ENCODE measurements at regions not wholly inside any gene's neighbourhood (a gene's known extent, or its start where the extent isn't known, plus 50 kb on each side); places are given as distances from the start of the nearest gene placed in this dataset.

DNA sequence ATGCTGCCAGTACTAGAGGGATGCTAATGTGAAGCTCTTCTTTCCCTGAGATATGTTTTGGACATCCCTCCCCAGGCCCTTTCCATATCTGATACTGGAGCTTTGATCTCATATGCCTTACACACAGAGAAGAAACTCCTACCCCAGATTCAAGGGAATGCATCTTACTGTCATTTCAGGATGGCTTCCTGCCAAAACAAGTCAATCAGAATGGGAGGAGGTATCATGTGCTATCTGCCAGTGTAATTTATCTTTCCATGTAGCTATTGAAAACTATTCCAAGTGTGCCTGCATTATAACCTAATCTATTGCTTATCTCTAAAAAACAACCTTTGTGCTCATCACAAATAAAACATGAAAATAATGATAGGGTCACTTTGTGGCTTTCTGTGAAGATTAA lies 269.9 kb upstream of the SETBP1 start:
- TF ChIP-seq, protein P1, sequence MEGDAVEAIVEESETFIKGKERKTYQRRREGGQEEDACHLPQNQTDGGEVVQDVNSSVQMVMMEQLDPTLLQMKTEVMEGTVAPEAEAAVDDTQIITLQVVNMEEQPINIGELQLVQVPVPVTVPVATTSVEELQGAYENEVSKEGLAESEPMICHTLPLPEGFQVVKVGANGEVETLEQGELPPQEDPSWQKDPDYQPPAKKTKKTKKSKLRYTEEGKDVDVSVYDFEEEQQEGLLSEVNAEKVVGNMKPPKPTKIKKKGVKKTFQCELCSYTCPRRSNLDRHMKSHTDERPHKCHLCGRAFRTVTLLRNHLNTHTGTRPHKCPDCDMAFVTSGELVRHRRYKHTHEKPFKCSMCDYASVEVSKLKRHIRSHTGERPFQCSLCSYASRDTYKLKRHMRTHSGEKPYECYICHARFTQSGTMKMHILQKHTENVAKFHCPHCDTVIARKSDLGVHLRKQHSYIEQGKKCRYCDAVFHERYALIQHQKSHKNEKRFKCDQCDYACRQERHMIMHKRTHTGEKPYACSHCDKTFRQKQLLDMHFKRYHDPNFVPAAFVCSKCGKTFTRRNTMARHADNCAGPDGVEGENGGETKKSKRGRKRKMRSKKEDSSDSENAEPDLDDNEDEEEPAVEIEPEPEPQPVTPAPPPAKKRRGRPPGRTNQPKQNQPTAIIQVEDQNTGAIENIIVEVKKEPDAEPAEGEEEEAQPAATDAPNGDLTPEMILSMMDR (IDR thresholded peaks at IDR 0.05): no peak
- no peak for TF ChIP-seq POLR2A (IDR thresholded peaks at IDR 0.05)

Data from Peyer's patch (tissue), 4 donors.